A549 (cell line): ENCODE measurements at regions not wholly inside any gene's neighbourhood (a gene's known extent, or its start where the extent isn't known, plus 50 kb on each side); places are given as distances from the start of the nearest gene placed in this dataset.

Source experiments
- ATAC-seq, 2 experiments: fragments of 200-7000 bp in 1 of 2; fragments of >200 bp in 1 of 2; cut with Nextera tagmentation in 1 of 2; cut with Tn5 transposase in 1 of 2; 3 replicates each; pipeline versions ENCODE4 v1.8.0 to v1.9.1; 2018 to 2020; ENCODE audit warnings: mild to moderate bottlenecking in 1 of 2, moderate library complexity in 1 of 2
- CTCF ChIA-PET: fragments of 300-600 bp; sonication (Branson Sonifier 250); formaldehyde crosslinking; extraction: SDS; loops from one replicate; lab custom pipeline; 2021; ENCODE audit warnings: antibody characterized with exemption, inconsistent platforms; lab: Yijun Ruan, JAX
- POLR2A ChIA-PET: fragments of 350-600 bp; formaldehyde crosslinking; extraction: SDS; loops from one replicate; lab custom pipeline; 2021; ENCODE audit warnings: antibody characterized with exemption, inconsistent platforms; lab: Yijun Ruan, JAX
- DNase-seq, 2 experiments: peaks; one replicate each; pipeline versions ENCODE4 v3.0.0 to v3.0.0-alpha.2; 2011 to 2016; ENCODE audit warnings: low read depth in 1 of 2, low spot score in 1 of 2
- FAIRE-seq: peaks from 2 replicates; lab custom pipeline; 2011; peaks lifted over from hg19 to GRCh38; lab: Jason Lieb, UNC
- H3K27ac ChIP-seq, 2 experiments: fragments of >200 bp; sonication (Bioruptor Twin); formaldehyde crosslinking; 3 replicates each; pipeline ENCODE4 v1.5.1; 2016 to 2017
- H3K4me1 ChIP-seq: fragments of >200 bp; sonication (Bioruptor Twin); formaldehyde crosslinking; 3 replicates; pipeline ENCODE4 v1.6.1; 2016
- H3K4me2 ChIP-seq: fragments of >200 bp; sonication (Bioruptor Twin); formaldehyde crosslinking; 3 replicates; pipeline ENCODE4 v1.6.1; 2016
- H3K4me3 ChIP-seq: fragments of >200 bp; sonication (Bioruptor Twin); formaldehyde crosslinking; 3 replicates; pipeline ENCODE4 v1.5.1; 2016
- H3K9me3 ChIP-seq: fragments of >200 bp; sonication (Bioruptor Twin); formaldehyde crosslinking; 3 replicates; pipeline ENCODE4 v1.6.1; 2016
- CBX2 ChIP-seq: fragments of 200-600 bp; sonication (generic); IDR thresholded peaks from 2 replicates; pipeline ENCODE4 v1.6.1; 2016; ENCODE audit warnings: low read depth, mild to moderate bottlenecking, borderline replicate concordance
- CBX8 ChIP-seq: fragments of 200-600 bp; sonication (generic); IDR thresholded peaks from 2 replicates; pipeline ENCODE4 v1.6.1; 2016
- CHD2 ChIP-seq: fragments of 150-350 bp; IDR thresholded peaks from 2 replicates; pipeline ENCODE4 v1.6.1; 2014; ENCODE audit warnings: low read length; ENCODE audit not compliant: partially characterized antibody
- EHF ChIP-seq: fragments of 250-450 bp; sonication (Bioruptor Pico); IDR thresholded peaks from 2 replicates; pipeline ENCODE4 v1.5.0; 2020; ENCODE audit warnings: mild to moderate bottlenecking
- ESRRA ChIP-seq: fragments of 150-350 bp; IDR thresholded peaks from 2 replicates; pipeline ENCODE4 v1.6.1; 2014; ENCODE audit warnings: mild to moderate bottlenecking, low read length, borderline replicate concordance
- GATA3 ChIP-seq: IDR thresholded peaks from 2 replicates; pipeline ENCODE4 v1.6.1; 2012; ENCODE audit warnings: borderline replicate concordance
- HDAC2 ChIP-seq: fragments of 200-600 bp; sonication (generic); IDR thresholded peaks from 2 replicates; pipeline ENCODE4 v1.6.1; 2016
- HOXB13 ChIP-seq: fragments of 250-450 bp; sonication (Bioruptor Pico); IDR thresholded peaks from 2 replicates; pipeline ENCODE4 v1.5.0; 2020; ENCODE audit warnings: low read depth, mild to moderate bottlenecking, moderate library complexity
- HOXB5 ChIP-seq: fragments of 250-450 bp; sonication (Bioruptor Pico); IDR thresholded peaks from 2 replicates; pipeline ENCODE4 v1.5.0; 2020; ENCODE audit warnings: mild to moderate bottlenecking, moderate library complexity
- KDM1A ChIP-seq: fragments of 200-600 bp; sonication (generic); IDR thresholded peaks from 2 replicates; pipeline ENCODE4 v1.6.1; 2016; ENCODE audit warnings: low read depth, mild to moderate bottlenecking
- MAFK ChIP-seq: fragments of 450-650 bp; IDR thresholded peaks from 2 replicates; pipeline ENCODE4 v1.6.1; 2014; ENCODE audit not compliant: partially characterized antibody
- MYC ChIP-seq: IDR thresholded peaks from 2 replicates; pipeline ENCODE4 v1.6.1; 2012; ENCODE audit warnings: mild to moderate bottlenecking, inconsistent platforms, low read length, improper control_type of control experiment, borderline replicate concordance
- NFE2L2 ChIP-seq: fragments of 150-350 bp; conservative IDR thresholded peaks from 2 replicates; pipeline ENCODE4 v1.6.1; 2014; ENCODE audit warnings: low read length
- NR3C1 ChIP-seq: fragments of >200 bp; sonication (Bioruptor Twin); formaldehyde crosslinking; IDR thresholded peaks from 3 replicates; pipeline ENCODE4 v1.6.1; 2017
- PHF8 ChIP-seq: fragments of 200-600 bp; sonication (generic); IDR thresholded peaks from 2 replicates; pipeline ENCODE4 v1.6.1; 2016; ENCODE audit warnings: low read depth, mild to moderate bottlenecking, antibody characterized with exemption, moderate library complexity, borderline replicate concordance
- POLR2A ChIP-seq: IDR thresholded peaks from 2 replicates; pipeline ENCODE4 v1.6.1; 2012; ENCODE audit warnings: mild to moderate bottlenecking, low read length
- POLR2AphosphoS2 ChIP-seq: conservative IDR thresholded peaks from 2 replicates; pipeline ENCODE4 v1.6.1; 2012; ENCODE audit warnings: low read length, improper control_type of control experiment, inconsistent platforms
- RNF2 ChIP-seq: fragments of 200-600 bp; sonication (generic); IDR thresholded peaks from 2 replicates; pipeline ENCODE4 v1.6.1; 2016; ENCODE audit warnings: low read depth, mild to moderate bottlenecking, antibody characterized with exemption, moderate library complexity, borderline replicate concordance
- SREBF2 ChIP-seq: fragments of 450-650 bp; IDR thresholded peaks from 2 replicates; pipeline ENCODE4 v1.6.1; 2014; ENCODE audit warnings: mild to moderate bottlenecking, moderate library complexity
- ZC3H11A ChIP-seq: fragments of 450-650 bp; IDR thresholded peaks from 2 replicates; pipeline ENCODE4 v1.6.1; 2014; ENCODE audit warnings: antibody characterized with exemption, mild to moderate bottlenecking
- WGBS: methylation state at CpG from one replicate; pipeline ENCODE4 v1.1.6; 2017; ENCODE audit errors: missing lambda C conversion rate; 5-methylcytosine and 5-hydroxymethylcytosine counted together
- TF ChIP-seq, protein P1 (sequence below): IDR thresholded peaks from 2 replicates; pipeline ENCODE4 v1.6.1; 2012
- TF ChIP-seq, protein P2 (sequence below): fragments of >200 bp; sonication (Bioruptor Twin); formaldehyde crosslinking; IDR thresholded peaks from 3 replicates; pipeline ENCODE4 v1.5.1; 2016
- TF ChIP-seq, protein P3 (sequence below): IDR thresholded peaks from 2 replicates; pipeline ENCODE4 v1.6.1; 2012; ENCODE audit warnings: low read depth, borderline replicate concordance
- TF ChIP-seq, protein P4 (sequence below): fragments of 250-450 bp; sonication (Bioruptor Pico); IDR thresholded peaks from 2 replicates; pipeline ENCODE4 v1.5.0; 2021; ENCODE audit warnings: mild to moderate bottlenecking, moderate library complexity, borderline replicate concordance

DNA sequence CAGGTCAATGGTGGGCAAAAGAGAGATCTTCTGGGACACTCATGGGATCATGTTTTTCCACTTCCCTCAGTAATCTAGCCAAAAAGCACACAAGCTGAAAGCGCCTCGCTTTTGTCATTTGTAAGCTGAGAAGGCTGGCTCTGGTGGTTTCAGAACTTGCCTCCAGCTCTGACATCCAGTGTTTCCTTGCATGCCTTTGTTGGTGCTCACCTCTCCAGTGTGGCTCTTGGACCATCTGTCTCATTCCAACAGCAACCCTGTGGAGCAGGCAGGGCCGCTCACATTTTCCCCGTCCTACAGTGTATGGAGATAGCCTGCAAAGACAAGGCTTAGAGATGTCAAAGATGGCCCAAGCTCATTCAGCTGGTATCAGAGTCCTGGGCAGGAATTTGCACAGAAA is 160.8 kb upstream of the KLF4 start:
- ChIA-PET POLR2A (no interaction called here), CTCF (no interaction called here)
- DNase-seq (no peak), FAIRE-seq (no peak), ATAC-seq (no peak)
- Histone ChIP-seq H3K27ac (no peak overlapping the region), H3K9me3 (no peaks in the 10 kb centered on the region), H3K4me2 (no peak overlapping the region), H3K4me3 (no peak overlapping the region), H3K4me1 (no peaks in the 10 kb centered on the region)
- WGBS: 89% methylated on average over 4 of the region's 4 CpGs
- TF ChIP-seq PHF8: no peak
- TF ChIP-seq POLR2A: no peak
- TF ChIP-seq ZC3H11A: no peak
- no peak for TF ChIP-seq CHD2
- TF ChIP-seq, protein P1, sequence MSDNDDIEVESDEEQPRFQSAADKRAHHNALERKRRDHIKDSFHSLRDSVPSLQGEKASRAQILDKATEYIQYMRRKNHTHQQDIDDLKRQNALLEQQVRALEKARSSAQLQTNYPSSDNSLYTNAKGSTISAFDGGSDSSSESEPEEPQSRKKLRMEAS: no peak
- no peak for TF ChIP-seq HDAC2
- no peak for TF ChIP-seq RNF2

DNA sequence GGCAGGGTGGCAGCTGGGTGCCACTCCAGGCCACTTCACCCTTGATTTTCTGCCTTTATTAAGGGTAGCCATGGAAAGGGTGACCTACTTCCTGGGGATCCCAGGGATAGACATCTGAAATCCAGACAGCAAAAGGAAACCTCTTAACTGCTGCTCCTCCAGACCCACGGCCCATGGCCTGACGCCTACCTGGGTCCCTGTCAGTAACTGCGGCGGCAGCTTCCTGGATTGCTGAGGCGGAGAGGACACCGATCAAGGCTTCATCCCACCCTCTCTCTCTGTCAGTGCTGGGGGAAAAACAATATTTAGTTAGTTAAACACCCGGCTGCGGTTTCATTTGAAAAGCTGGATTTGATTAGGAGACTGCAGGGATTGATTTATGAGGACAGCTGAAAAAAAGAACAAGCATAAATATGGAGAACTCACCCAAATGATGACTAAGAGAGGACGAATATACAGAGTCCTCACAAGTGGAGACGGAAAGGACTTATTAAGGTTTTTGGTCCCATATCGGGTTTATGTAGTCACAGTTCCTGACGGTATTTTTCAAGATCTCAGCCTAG is 158.7 kb upstream of the KLF4 start:
- no peak overlapping the region for H3K4me3 ChIP-seq
- DNase-seq: no peak
- CTCF ChIA-PET: interaction anchor here (1.3 kb wide), 1 partner anchor 223 kb away, joined by 3 read pairs; no protein-coding TSS in a partner anchor
- no peak overlapping the region for H3K4me2 ChIP-seq
- H3K27ac ChIP-seq: no peak overlapping the region
- 86% methylated on average over 11 of the region's 12 CpGs for WGBS
- POLR2A ChIA-PET: no interaction called here
- no peaks in the 10 kb centered on the region for H3K9me3 ChIP-seq
- no peak for FAIRE-seq
- no peak for ATAC-seq
- TF ChIP-seq KDM1A (no peak), PHF8 (no peak), EHF (CRISPR knock-in tag) (no peak), MAFK (no peak), POLR2AphosphoS2 (no peak), GATA3 (no peak), SREBF2 (no peak), NFE2L2 (no peak), CBX2 (no peak), MYC (no peak), HOXB5 (CRISPR knock-in tag) (no peak), CBX8 (no peak), ESRRA (no peak), HOXB13 (CRISPR knock-in tag) (no peak), NR3C1 (no peak)
- TF ChIP-seq, protein P2, sequence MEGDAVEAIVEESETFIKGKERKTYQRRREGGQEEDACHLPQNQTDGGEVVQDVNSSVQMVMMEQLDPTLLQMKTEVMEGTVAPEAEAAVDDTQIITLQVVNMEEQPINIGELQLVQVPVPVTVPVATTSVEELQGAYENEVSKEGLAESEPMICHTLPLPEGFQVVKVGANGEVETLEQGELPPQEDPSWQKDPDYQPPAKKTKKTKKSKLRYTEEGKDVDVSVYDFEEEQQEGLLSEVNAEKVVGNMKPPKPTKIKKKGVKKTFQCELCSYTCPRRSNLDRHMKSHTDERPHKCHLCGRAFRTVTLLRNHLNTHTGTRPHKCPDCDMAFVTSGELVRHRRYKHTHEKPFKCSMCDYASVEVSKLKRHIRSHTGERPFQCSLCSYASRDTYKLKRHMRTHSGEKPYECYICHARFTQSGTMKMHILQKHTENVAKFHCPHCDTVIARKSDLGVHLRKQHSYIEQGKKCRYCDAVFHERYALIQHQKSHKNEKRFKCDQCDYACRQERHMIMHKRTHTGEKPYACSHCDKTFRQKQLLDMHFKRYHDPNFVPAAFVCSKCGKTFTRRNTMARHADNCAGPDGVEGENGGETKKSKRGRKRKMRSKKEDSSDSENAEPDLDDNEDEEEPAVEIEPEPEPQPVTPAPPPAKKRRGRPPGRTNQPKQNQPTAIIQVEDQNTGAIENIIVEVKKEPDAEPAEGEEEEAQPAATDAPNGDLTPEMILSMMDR: no peak
- TF ChIP-seq, protein P3, sequence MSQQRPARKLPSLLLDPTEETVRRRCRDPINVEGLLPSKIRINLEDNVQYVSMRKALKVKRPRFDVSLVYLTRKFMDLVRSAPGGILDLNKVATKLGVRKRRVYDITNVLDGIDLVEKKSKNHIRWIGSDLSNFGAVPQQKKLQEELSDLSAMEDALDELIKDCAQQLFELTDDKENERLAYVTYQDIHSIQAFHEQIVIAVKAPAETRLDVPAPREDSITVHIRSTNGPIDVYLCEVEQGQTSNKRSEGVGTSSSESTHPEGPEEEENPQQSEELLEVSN: no peak
- TF ChIP-seq, protein P4, sequence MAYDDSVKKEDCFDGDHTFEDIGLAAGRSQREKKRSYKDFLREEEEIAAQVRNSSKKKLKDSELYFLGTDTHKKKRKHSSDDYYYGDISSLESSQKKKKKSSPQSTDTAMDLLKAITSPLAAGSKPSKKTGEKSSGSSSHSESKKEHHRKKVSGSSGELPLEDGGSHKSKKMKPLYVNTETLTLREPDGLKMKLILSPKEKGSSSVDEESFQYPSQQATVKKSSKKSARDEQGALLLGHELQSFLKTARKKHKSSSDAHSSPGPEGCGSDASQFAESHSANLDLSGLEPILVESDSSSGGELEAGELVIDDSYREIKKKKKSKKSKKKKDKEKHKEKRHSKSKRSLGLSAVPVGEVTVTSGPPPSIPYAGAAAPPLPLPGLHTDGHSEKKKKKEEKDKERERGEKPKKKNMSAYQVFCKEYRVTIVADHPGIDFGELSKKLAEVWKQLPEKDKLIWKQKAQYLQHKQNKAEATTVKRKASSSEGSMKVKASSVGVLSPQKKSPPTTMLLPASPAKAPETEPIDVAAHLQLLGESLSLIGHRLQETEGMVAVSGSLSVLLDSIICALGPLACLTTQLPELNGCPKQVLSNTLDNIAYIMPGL (CRISPR knock-in tag): no peak
- TF ChIP-seq, all 56 proteins: peak for 0
- H3K4me1 ChIP-seq: no peaks in the 10 kb centered on the region
